Right kidney (tissue), 1 donor: ENCODE measurements at regions not wholly inside any gene's neighbourhood (a gene's known extent, or its start where the extent isn't known, plus 50 kb on each side); places are given as distances from the start of the nearest gene placed in this dataset.

Experiments
- DNase-seq: peaks from one replicate; pipeline ENCODE4 v3.0.0-alpha.2; 2016

DNA sequence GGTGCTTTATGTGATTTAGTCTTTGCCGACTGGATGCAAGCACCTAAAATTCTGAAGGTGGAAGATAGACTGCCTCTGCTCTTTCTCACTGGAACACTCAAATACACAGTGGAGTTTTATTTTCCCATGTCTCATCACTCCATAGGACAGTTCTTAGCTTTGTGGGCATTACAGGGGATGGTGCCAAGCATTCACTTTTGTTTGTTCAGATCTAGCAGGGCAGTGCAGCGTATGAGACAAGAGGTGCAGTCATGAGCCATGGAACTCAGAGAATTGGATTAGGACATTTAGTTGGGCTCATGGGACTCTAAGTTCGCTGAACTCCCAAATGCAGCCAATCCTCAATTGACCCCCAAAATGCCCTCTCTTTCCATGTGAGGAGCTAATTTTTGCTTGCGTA is 1136.9 kb upstream of the PRKX start:
- no peak for DNase-seq

- DNase-seq = no peak
These were observed 1130.9 kb upstream of the PRKX start for GRCh38 chrX:4844376-4844775.

GRCh38 chrX:4841216-4841745 is 1127.8 kb upstream of the PRKX start:
- DNase-seq = no peak

GRCh38 chrX:4831574-4831973 is 1118.1 kb upstream of the PRKX start:
- DNase-seq = no peak

GRCh38 chrX:4830880-4831557 is 1117.6 kb upstream of the PRKX start:
- DNase-seq = no peak

GRCh38 chrX:4825550-4825949 is 1112.1 kb upstream of the PRKX start:
- DNase-seq = no peak

DNA sequence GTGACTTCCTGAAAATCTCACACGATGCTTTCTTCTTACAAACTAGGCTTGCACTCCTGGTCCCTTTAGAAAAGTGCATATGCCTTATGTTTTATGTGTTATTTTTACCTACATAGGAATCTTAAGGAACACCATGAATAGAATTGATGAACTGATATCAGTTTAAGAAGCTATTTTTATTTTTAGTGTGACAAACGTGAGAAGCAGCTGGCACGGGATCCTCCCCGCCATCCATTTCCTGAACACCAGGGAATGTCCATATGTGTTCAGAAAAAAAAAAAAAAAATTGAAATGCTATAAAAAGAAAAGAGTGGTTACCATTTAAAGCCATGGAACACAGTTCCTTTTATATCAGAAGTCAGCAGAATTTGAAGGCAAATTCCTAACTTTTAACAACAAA is 1096.1 kb upstream of the PRKX start:
- DNase-seq = no peak

DNA sequence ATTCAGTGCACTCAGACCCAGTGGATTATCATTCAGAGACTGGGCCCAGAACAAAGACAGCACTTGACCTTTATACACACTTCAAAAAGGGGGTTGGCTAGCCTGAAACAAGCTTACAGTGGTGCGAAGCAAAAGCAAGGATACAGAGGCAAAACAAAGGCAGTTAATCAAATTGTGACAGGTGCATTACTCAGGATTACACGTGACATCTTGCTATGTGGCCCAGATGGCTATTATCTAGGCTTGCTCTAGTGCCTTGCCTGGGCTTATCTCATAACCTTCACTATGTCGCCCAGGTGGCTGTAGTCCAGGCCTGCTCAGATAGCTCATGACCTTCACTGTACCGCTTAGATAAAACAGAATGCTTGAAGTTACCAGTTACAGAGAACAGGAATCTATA is 1092.1 kb upstream of the PRKX start:
- DNase-seq = no peak

DNA sequence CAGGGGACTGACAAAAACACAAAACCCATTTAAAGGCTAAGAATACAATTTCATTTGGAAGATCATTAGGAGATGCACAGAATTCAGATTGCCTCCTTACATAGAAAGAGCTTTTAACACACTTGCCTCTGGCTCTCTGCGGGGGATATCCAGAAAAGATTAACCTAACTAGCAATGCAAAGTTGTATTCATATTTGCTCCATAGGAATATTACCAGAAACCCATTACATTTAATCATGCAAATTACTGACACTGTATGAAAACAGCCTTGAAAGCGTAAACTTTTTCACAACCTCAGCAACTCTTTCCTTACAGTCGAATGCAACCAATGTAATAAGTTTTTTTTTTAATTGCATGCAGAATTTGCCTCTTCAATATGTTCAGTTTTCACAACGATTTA is 1087.3 kb upstream of the PRKX start:
- DNase-seq = no peak

- DNase-seq = no peak
These were observed 1074.5 kb upstream of the PRKX start for GRCh38 chrX:4787971-4788370.

DNA sequence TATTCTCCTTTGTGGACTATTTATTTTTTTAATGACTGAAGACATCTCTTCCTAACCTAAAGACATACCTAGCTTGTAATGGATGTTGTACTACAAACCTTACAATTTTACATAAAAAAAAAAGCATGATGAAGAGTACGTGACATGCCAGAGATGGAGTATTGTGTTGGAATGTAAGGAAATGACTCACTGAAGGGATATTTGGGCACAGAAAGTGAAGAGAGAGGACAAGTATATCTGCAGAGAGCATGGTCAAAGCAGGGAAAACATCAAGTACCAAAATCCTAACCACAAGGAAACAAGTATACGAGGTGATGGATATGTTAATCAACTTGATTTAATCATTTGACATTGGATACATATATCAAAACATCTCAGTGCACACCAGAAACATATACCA is 1051.4 kb upstream of the PRKX start:
- no peak for DNase-seq

DNA sequence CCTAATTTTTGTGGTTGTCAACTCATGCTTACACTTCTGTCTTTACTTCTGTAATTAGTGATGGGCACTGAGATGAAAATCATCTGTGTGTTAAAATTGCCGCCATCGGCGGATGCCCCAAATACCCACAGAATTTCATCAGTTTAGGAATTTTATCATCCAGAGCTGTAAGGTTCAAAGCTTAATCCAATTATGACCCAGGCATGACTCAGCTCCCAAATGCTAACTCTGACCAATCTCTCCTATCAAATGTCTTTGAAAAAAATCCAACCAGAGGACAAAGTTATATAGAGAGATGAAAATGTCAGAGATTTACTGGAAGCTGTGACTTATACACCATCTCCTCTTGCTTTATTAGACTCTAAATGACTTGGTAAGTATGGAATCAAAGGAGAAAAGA is 1048.7 kb upstream of the PRKX start:
- DNase-seq = no peak

- DNase-seq = no peak
These were observed 1041.6 kb upstream of the PRKX start for GRCh38 chrX:4754878-4755604.

- no peak for DNase-seq
These were observed 1027.6 kb upstream of the PRKX start for GRCh38 chrX:4741024-4741423.

DNA sequence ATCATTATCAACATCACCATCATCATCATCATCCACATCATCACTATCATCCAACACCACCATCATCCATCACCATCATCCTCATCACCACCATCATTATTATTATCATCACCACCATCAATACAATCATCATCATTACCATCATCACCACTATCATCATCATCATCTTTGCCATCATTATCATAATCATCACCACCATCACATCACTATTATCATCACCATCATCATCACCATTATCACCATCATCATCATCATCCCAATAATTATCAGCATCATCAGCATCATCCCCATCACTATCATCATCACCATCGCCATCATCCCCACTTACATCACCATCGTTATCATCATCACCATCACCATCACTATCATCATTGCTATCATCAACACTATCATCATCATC is 1021.9 kb upstream of the PRKX start:
- no peak for DNase-seq

DNA sequence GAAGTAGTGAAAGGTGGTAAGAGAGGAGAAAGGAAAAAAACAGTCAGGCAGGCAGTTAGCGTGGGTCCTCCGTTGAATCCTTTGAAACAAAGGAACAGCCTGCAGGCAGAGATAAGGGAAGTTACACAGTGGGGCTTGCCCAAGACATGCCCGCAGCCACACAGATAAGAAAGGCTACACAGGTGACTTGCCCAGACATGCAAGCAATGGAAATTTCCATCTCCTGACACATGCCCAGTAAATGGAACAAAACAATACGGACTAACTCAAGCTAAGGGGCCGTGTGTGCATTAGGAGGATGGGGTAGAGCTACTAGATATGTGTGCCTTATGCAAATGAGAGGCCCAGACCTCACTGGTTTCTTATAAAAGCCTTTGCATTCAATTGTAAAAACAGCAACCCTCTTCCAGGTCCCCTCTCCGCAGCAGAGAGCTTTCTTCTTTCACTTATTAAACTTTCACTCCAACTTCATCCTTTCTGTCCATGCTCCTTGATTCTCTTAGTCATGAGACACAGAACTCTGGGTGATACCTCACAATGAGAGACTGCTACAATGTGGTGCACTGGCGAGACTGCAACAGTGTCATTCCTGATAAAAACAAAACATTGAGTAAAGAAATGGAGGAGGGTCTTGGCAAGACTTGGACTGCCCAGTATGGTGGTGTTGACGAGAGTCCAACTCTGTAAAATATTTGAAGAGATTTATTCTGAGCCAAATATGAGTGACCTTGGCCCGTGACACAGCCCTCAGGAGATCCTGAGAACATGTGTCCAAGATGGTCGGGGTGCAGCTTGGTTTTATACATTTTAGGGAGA is 997.4 kb upstream of the PRKX start:
- no peak for DNase-seq

DNA sequence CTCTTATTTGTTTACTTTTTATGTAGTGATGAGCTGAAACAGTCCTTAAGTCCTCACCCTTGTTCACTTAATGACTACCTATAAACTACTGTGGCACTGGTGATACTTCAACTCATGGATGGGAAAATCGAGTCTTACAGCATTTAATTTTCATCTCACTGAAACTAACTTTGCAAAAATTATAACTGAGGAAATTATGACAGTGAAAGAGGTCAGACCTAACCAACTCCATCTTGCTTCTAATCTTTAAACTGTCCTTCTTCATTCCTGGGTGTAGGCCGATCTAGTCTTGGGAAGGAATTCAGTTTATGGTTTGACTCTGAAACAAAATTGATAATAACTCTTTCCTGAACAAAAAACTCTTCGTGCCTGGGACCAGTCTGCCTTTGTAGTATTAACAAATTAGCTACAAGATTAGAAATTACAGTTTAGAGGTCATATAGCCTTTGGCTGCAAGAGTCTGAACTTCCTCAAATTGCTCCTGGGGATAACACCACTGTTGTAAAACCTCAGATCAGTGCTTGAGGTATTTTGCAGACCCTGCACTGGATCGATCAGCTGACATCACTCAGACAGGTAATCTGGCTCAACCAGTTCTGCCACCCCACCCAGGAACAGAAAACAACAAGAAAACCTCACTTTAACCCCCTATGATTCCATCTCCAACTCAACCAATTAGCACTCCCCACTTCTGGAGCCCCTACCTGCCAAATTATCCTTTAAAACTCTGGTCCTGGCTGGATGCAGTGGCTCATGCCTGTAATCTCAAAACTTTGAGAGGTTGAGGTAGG is 995.7 kb upstream of the PRKX start:
- DNase-seq = no peak

GRCh38 chrX:4706961-4707360 is 993.5 kb upstream of the PRKX start:
- DNase-seq = no peak

DNA sequence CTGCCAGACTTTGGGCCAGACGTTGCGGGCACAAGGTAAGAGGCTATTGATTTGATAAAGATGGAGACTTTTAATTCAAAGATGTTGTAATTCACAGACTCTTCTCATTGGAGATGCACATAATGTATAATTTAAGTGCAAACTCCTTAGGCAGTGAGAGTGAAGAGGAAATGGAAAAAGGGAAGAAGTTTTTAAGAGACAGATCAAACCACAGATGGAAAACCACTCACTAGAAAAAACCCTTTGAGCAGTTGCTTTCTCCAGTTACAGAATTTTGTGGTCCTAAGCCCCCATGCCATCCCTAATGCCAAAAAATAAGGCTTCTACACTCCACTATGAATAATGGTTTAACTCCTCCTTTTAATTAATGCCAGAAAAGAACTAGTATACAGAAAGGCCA is 977.1 kb upstream of the PRKX start:
- DNase-seq = no peak

GRCh38 chrX:4682636-4683035 is 969.2 kb upstream of the PRKX start:
- DNase-seq = no peak

- no peak for DNase-seq
These were observed 962.3 kb upstream of the PRKX start for GRCh38 chrX:4675686-4676300.
